ENCODE measurements at regions not wholly inside any gene's neighbourhood (a gene's known extent, or its start where the extent isn't known, plus 50 kb on each side); places are given as distances from the start of the nearest gene placed in this dataset.

DNA sequence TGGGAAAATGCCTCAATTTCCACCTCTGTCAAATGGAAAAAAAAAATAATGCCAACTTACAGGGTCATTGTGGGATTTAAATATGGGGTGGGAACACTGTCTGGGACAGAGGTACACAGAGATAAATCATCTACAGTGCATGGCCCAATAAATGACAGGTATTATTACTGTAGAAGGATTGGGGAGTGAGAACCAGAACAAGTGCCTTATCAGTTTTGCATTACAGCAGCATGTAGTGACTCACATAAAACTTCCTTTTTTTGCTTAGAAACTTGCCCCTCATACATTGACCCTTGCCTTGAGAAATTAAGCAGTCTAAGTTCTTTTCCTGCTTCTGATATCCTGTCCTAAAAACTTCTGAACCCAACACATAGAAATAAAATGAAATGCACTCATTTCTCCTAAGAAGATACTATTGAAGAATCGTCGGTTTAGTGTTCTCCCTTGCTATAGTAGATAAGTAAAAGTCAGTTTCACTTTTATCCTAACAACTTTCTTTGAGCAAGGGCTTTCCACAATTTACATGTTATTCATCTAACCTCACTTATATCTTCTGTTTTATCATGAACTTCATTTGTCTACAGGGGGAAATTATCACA is 121.0 kb upstream of the HAAO start:
- DNase-seq: no peak

DNA sequence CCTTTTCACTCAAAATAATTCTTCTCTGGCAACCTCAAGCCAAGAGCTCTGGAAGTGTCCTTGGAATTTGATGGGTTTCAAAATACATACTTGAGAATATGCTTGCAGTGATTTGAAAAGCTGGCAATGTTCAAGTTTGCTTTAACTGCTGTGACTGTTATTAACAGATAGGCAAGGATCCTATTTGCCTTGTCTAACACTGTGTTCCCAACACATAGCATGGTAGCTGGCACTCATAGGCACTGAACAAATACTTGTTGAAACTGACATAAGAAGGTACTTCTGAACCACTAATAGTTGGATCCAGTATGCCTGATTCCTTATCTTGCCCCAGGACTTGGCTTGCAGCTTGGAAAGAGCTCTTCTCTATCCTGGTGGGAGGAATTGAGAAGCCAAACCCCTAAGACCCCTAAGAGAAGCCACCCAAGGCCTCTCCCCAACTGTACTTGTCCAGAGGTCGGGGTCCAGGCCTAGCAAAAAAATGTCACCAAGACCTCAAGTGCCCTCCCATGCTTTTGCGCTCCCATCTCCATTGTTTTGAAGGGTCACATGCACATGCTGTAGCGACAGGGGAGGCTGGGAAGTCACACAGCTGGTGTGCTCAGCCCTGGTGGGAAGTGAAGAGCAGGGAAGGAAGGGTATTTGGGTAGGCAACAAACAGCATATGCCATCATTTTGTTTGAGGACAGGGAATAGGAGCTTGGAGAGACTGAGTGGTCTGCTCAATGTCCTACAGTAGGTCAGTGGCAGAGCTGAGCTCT is 118.4 kb upstream of the HAAO start:
- DNase-seq: no peak

GRCh38 chr2:42909966-42910365 is 117.6 kb upstream of the HAAO start:
- no peak for DNase-seq

DNA sequence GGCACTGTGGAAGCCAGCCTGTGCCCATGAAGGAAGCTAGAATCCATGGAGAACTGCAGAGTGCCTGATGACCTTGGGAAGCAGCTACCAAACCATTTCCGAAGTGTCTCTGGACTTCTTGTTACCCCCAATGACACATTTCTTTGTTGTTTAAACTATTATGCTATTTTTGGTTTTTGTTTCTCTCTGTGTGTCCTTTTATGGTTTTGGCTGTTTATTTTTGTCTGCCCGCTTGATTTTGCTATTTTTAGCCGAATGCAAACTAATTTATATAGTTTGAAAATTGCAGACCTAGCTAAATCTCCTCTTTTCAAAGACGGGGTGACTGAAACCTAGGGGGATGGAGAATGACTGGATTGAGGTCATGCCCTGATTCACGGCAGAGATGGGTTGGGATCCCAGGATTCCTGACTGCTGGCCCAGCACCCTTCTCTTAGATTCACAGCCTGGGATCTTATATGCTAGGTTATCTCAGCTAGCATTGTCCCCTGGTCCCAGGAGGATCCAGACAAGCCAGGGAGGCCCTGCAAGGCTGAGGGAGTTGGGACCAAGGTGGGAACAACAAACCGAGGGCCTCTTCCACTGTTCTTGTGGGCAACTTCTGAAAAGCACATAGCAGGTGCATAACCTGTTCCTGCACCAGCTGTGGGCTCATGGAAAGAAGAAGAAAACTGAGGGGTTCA is 116.3 kb upstream of the HAAO start:
- no peak for DNase-seq

GRCh38 chr2:42907835-42908234 is 115.5 kb upstream of the HAAO start:
- DNase-seq: no peak

DNA sequence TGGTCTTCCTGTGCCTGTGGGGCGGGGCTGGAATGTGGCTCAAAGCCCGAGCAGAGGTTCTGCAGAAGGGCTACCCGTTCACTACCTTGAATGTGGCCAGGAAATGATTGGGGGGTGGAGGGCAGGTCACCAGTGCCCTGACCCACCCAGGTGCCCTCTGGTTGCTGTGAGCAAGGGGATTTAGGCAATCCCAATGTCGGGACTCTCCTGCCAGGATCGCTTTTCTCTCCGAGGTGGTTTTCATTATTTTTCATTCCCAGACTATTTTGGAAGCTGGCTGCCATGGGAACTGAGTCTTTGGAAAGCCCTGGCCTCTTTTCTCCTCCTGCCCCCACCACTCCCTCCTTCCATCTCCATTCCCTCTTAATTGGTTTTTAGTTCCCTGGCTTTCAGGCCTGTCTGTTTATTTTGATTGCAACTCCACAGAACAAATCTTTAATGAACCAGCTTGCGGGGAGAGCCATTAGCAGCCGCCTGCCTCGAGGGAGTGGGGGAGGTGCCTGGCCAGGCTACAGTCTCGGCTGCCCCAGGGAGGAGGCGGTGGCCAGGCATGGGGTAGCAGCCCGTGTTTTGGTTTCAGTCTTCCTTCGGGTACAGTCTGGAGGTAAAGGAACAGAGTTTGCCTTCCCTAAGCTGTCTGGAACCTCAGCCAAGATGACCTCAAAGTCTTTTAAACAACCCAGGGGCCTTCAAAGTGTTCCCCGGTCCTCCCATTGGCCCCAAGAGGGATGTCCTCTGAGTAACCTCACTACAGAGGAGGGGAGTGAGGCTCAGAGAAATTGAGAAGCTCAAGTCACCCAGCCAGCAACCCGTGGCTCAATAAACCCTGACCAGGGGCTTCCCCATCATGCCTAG is 114.4 kb upstream of the HAAO start:
- DNase-seq: no peak

GRCh38 chr2:42906111-42906556 is 113.8 kb upstream of the HAAO start:
- DNase-seq: no peak

- no peak for DNase-seq
These were observed 113.1 kb upstream of the HAAO start for GRCh38 chr2:42905341-42906110.

- DNase-seq: no peak
These were observed 112.1 kb upstream of the HAAO start for GRCh38 chr2:42904576-42904876.

- DNase-seq: no peak
These were observed 111.6 kb upstream of the HAAO start for GRCh38 chr2:42903821-42904575.

DNA sequence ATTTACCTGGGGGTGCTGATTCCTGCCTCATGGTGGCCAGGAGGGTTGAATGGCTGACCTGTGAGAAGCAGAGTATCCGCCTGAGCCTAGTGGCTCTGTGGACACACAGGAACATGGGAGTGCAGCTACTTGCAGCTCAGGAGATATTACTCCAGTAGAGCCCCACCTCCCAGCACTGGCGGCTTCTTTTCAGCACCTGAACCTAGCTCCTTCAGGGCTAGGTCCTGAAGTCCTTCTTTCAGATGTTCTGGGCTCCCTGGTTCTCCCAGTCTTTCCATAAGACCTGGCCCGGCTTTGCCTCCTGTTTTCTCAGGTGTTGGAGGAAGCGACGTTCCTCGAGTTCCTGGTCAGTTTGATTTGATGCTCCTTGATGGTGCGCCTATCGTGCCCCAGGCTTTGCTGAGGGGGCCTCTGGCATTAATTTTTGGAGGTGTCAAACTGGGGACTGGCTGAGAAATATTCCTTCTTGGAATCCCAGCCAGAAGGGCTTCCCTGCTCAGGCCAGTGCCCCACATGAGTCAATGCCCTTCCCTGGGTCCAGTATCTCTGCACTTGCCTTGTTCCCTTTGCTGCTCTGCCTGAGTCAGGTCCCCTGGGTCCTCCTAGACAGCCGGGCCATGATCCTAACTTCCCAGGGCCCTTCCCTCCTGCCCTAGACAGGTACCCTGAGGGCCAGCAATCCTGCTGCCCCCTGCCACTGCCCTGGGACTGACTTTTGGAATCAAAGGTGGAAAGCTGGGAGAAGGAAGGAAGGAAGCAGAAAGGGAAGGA is 110.7 kb upstream of the HAAO start:
- no peak for DNase-seq

- no peak for DNase-seq
These were observed 108.8 kb upstream of the HAAO start for GRCh38 chr2:42901076-42901640.

DNA sequence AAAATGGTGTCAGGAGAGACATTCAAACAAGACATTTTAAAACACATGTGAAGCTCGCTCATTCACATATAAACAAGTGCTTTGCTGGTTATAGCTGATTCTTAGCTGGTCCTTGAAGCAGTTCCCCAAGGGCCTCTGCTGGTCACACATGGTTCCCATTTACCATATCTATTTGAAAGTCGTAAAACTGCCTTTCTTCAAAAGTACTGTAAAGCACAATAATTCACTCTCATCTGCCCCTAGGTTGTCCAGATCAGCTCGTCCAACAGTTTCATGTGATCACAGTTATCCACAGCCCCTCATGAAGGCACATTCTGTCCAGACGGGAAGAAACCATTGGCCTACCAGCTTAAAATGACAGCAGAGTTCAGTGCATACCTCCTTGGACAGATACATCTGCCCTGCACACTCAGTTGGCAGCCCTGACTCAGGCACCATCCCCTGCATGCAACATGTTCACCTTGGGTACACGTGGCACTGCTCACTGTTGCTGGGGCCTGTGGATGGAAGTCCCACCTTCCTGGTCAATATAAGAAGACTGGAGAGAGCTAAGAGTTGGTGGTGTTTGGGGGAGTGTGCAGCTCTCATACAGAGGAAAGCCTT is 108.0 kb upstream of the HAAO start:
- no peak for DNase-seq

DNA sequence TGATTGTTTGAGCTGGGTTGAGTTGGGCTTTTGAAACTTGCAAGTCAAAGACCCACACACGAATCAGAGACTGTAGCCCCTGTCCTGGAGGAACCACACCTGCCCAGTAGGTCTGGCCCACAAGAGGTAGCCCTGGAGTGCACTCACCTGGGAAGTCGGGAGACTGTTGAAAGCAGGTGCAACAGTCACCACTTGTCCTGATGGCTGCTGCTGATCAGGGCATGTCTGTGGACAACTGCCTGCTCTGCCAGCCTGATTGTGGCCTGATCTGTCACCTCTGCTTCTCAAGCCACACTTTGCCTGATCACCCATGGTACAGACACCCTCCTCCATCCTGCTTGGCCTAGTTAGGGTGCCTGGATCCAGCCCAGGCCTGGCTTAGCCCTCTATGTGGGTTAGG is 105.0 kb upstream of the HAAO start:
- no peak for DNase-seq

DNA sequence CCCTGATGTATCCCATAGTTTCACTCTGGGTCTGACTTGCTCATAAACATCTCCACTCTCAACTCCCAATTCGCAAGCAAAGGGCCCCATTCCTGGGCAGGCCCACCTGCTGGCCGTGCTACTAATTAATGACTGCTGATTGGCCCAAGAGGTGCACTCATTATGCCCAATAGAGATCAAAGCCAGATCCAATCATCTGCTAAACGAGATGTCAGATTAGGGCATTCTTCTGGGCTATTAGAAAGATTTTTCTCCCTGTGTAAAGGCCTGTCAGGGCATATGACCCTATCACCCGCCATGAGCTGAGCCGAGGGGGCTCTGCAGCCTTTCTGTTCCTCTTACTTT is 103.4 kb upstream of the HAAO start:
- DNase-seq: no peak

DNA sequence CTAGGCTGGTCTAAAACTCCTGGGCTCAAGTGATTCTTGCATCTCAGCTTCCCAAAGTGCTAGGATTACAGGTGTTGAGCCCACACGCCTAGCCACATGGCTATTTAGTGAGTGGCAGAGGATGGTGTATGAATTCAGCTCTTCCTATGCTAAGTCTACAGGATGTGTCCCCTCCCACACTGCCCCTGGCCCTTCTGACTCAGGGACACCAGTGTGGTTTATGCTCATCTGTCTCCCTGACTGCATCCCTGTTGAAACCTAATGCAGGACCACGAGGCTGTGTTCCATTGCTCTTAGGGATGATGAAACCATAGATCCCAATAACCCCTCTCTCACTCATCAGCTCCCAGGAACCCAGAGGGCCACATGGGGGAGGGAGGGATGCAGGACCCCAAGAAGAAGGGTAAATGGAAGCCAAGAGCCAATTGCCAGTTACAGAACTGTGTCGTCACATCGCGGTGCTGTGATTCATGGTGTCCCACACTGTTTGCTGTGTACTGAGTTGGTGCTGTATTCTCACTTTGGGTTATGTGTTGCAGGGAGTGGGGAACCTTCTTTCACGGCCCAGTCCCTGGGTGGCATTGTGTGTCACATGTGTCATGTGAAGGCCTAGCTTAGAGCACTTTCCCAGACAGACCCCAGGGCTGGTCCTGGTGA is 102.9 kb upstream of the HAAO start:
- DNase-seq: no peak

GRCh38 chr2:42893047-42893758 is 100.8 kb upstream of the HAAO start:
- no peak for DNase-seq

DNA sequence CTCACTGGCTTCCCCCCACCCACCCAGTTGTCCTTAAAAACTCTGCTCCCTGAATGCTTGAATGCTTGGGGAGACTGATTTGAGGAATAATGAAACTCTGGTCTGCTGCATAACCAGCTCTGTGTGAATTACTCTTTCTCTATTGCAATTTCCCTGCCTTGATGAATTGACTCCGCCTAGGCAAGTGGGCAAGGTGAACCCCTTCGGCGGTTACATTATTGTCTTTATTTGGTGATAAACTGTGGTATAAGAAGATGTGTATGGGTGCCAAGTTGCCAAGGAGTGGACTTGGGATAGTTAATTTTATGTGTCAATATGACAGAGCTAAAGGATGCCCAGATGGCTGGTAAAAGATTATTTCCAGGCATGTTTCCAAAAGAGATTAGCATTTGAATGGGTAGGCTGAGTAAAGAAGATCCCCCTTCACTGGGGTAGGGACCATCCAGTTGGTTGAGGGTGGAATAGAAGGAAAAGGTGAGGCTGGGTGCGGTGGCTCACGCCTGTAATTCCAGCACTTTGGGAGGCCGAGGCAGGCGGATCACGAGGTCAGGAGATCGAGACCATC is 98.5 kb upstream of the HAAO start:
- DNase-seq: no peak

Data from activated T-cell treated with anti-CD3 and anti-CD28 coated beads, Interleukin-2, amount 50 U/mL, for 1 hour (primary cell).